ENCODE measurements at regions not wholly inside any gene's neighbourhood (a gene's known extent, or its start where the extent isn't known, plus 50 kb on each side); places are given as distances from the start of the nearest gene placed in this dataset.

- TF ChIP-seq, protein P1, sequence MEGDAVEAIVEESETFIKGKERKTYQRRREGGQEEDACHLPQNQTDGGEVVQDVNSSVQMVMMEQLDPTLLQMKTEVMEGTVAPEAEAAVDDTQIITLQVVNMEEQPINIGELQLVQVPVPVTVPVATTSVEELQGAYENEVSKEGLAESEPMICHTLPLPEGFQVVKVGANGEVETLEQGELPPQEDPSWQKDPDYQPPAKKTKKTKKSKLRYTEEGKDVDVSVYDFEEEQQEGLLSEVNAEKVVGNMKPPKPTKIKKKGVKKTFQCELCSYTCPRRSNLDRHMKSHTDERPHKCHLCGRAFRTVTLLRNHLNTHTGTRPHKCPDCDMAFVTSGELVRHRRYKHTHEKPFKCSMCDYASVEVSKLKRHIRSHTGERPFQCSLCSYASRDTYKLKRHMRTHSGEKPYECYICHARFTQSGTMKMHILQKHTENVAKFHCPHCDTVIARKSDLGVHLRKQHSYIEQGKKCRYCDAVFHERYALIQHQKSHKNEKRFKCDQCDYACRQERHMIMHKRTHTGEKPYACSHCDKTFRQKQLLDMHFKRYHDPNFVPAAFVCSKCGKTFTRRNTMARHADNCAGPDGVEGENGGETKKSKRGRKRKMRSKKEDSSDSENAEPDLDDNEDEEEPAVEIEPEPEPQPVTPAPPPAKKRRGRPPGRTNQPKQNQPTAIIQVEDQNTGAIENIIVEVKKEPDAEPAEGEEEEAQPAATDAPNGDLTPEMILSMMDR (IDR thresholded peaks at IDR 0.05; ENCODE audit: insufficient read depth, low read length): no peak
- no peak for TF ChIP-seq GABPA (IDR thresholded peaks at IDR 0.05; ENCODE audit: low read depth)
- TF ChIP-seq POLR2AphosphoS5 (IDR thresholded peaks at IDR 0.05; ENCODE audit: low read depth): no peak
- TF ChIP-seq SPI1 (IDR thresholded peaks at IDR 0.05; ENCODE audit: borderline replicate concordance, low read depth): no peak
Observed at GRCh38 chr12:107511292-107511691, 174.3 kb upstream of the PWP1 start.

Data from HL-60 (cell line).